ENCODE measurements at regions not wholly inside any gene's neighbourhood (a gene's known extent, or its start where the extent isn't known, plus 50 kb on each side); places are given as distances from the start of the nearest gene placed in this dataset.

- Histone ChIP-seq H3K27ac (no peak overlapping the region), H3K4me3 (no peak overlapping the region), H3K36me3 (no peaks in the 10 kb centered on the region), H3K9me3 (no peaks in the 10 kb centered on the region), H3K27me3 (no peaks in the 10 kb centered on the region), H3K4me1 (no peaks in the 10 kb centered on the region)
- intact Hi-C loops (cut with DNase I), result no loop called here
- DNase-seq, result no peak
- WGBS, 2 donors, result 80 to 86% methylated on average over 7 of the region's 7 CpGs
- TF ChIP-seq POLR2A (IDR thresholded peaks at IDR 0.05) (no peak), CTCF (IDR thresholded peaks at IDR 0.05) (no peak)
Measured at GRCh38 chr7:47719675-47720074, 137.8 kb upstream of the TNS3 start.

GRCh38 chr7:47715631-47716068, 133.7 kb upstream of the TNS3 start:
- WGBS, 2 donors, result 86 to 100% methylated on average over 4 to 5 of the region's 5 CpGs
- H3K27me3 ChIP-seq, result no peaks in the 10 kb centered on the region
- H3K9me3 ChIP-seq, result no peaks in the 10 kb centered on the region
- no peak overlapping the region for H3K4me3 ChIP-seq
- no peaks in the 10 kb centered on the region for H3K4me1 ChIP-seq
- no peaks in the 10 kb centered on the region for H3K36me3 ChIP-seq
- intact Hi-C loops (cut with DNase I), result no loop called here
- TF ChIP-seq CTCF (IDR thresholded peaks at IDR 0.05) (no peak), POLR2A (IDR thresholded peaks at IDR 0.05) (no peak)
- DNase-seq, result no peak
- H3K27ac ChIP-seq, result no peak overlapping the region

- WGBS, 2 donors, result 68 to 71% methylated on average over 5 to 6 of the region's 6 CpGs
- TF ChIP-seq CTCF (IDR thresholded peaks at IDR 0.05) (no peak), POLR2A (IDR thresholded peaks at IDR 0.05) (no peak)
- Histone ChIP-seq H3K9me3 (no peaks in the 10 kb centered on the region), H3K27ac (no peak overlapping the region), H3K4me1 (no peaks in the 10 kb centered on the region), H3K4me3 (no peak overlapping the region), H3K27me3 (no peaks in the 10 kb centered on the region), H3K36me3 (no peaks in the 10 kb centered on the region)
- intact Hi-C loops (cut with DNase I), result no loop called here
- DNase-seq, result no peak
Measured at GRCh38 chr7:47714669-47715607, 133.0 kb upstream of the TNS3 start.

- H3K27ac ChIP-seq, result no peak overlapping the region
- TF ChIP-seq POLR2A (IDR thresholded peaks at IDR 0.05) (no peak), CTCF (IDR thresholded peaks at IDR 0.05) (no peak)
- H3K4me3 ChIP-seq, result no peak overlapping the region
- H3K36me3 ChIP-seq, result no peaks in the 10 kb centered on the region
- WGBS, 2 donors, result 80 to 84% methylated on average over 6 of the region's 6 CpGs
- no peaks in the 10 kb centered on the region for H3K27me3 ChIP-seq
- H3K9me3 ChIP-seq, result no peaks in the 10 kb centered on the region
- no peak for DNase-seq
- intact Hi-C loops (cut with DNase I), result no loop called here
- H3K4me1 ChIP-seq, result no peaks in the 10 kb centered on the region
Measured at GRCh38 chr7:47713595-47713994, 131.7 kb upstream of the TNS3 start.

- H3K4me1 ChIP-seq, result no peaks in the 10 kb centered on the region
- no peak overlapping the region for H3K4me3 ChIP-seq
- no peak overlapping the region for H3K27ac ChIP-seq
- H3K27me3 ChIP-seq, result no peaks in the 10 kb centered on the region
- no peaks in the 10 kb centered on the region for H3K9me3 ChIP-seq
- no peaks in the 10 kb centered on the region for H3K36me3 ChIP-seq
- intact Hi-C loops (cut with DNase I), result no loop called here
- TF ChIP-seq CTCF (IDR thresholded peaks at IDR 0.05), result no peak
- TF ChIP-seq POLR2A (IDR thresholded peaks at IDR 0.05), result no peak
- DNase-seq, result no peak
- WGBS, 2 donors, result 83 to 88% methylated on average over 11 of the region's 11 CpGs
Measured at GRCh38 chr7:47712416-47712815, 130.5 kb upstream of the TNS3 start.
